A549 (cell line): ENCODE measurements at regions not wholly inside any gene's neighbourhood (a gene's known extent, or its start where the extent isn't known, plus 50 kb on each side); places are given as distances from the start of the nearest gene placed in this dataset.

Experiments
- CEBPB ChIP-seq, 2 experiments: fragments of >200 bp in 1 of 2; sonication (Bioruptor Twin) in 1 of 2; formaldehyde crosslinking in 1 of 2; IDR thresholded peaks; 2 replicates each; pipeline ENCODE4 v1.6.1; 2012 to 2016
- EP300 ChIP-seq, 2 experiments: fragments of >200 bp; sonication (Bioruptor Twin); formaldehyde crosslinking; IDR thresholded peaks; 2 replicates in 1 of 2; 3 replicates in 1 of 2; pipeline ENCODE4 v1.6.1; 2016 to 2017
- HDAC2 ChIP-seq: fragments of 200-600 bp; sonication (generic); IDR thresholded peaks from 2 replicates; pipeline ENCODE4 v1.6.1; 2016
- MAFK ChIP-seq: fragments of 450-650 bp; IDR thresholded peaks from 2 replicates; pipeline ENCODE4 v1.6.1; 2014; ENCODE audit not compliant: partially characterized antibody
- POLR2A ChIP-seq: IDR thresholded peaks from 2 replicates; pipeline ENCODE4 v1.6.1; 2012; ENCODE audit warnings: mild to moderate bottlenecking, low read length
- RAD21 ChIP-seq, 2 experiments: fragments of >200 bp in 1 of 2; sonication (Bioruptor Twin) in 1 of 2; formaldehyde crosslinking in 1 of 2; IDR thresholded peaks in 1 of 2; conservative IDR thresholded peaks in 1 of 2; 2 replicates in 1 of 2; 3 replicates in 1 of 2; pipeline ENCODE4 v1.6.1; 2012 to 2018; ENCODE audit warnings: inconsistent platforms in 1 of 2
- RFX5 ChIP-seq: fragments of 450-650 bp; IDR thresholded peaks from 2 replicates; pipeline ENCODE4 v1.7.1; 2014; ENCODE audit warnings: antibody characterized with exemption, mild to moderate bottlenecking, moderate library complexity
- TP53 ChIP-seq: fragments of 250-450 bp; sonication (Bioruptor Pico); IDR thresholded peaks from 2 replicates; pipeline ENCODE4 v1.5.0; 2021; ENCODE audit warnings: mild to moderate bottlenecking, moderate library complexity
- TF ChIP-seq, protein P1 (sequence below): fragments of 450-650 bp; IDR thresholded peaks from 2 replicates; pipeline ENCODE4 v1.6.1; 2014; ENCODE audit warnings: antibody characterized with exemption
- TF ChIP-seq, protein P2 (sequence below): fragments of >200 bp; sonication (Bioruptor Twin); formaldehyde crosslinking; IDR thresholded peaks from 3 replicates; pipeline ENCODE4 v1.5.1; 2016

DNA sequence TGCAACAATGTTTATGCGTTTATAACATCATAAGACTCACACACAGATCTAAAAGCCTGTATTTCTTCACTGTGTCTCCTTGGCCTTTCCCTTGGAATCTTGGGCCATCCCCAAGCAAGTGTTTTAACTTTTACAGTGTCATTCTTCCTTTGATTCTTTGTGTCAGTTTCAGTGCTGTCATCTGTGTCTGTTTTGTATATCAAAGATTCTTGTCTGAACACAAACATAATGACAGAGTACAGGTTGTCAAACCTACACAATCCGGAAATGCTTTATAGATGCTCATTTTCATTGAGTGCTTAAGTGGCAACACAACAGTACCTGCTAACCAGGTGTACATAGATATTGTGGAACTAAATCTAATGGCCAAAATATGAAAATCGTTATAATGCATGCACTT is 1500.0 kb downstream of the TECRL start:
- no peak for TF ChIP-seq POLR2A
- TF ChIP-seq TP53 (CRISPR knock-in tag) = no peak
- TF ChIP-seq, protein P1, sequence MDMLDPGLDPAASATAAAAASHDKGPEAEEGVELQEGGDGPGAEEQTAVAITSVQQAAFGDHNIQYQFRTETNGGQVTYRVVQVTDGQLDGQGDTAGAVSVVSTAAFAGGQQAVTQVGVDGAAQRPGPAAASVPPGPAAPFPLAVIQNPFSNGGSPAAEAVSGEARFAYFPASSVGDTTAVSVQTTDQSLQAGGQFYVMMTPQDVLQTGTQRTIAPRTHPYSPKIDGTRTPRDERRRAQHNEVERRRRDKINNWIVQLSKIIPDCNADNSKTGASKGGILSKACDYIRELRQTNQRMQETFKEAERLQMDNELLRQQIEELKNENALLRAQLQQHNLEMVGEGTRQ = no peak
- TF ChIP-seq MAFK = no peak
- TF ChIP-seq, protein P2, sequence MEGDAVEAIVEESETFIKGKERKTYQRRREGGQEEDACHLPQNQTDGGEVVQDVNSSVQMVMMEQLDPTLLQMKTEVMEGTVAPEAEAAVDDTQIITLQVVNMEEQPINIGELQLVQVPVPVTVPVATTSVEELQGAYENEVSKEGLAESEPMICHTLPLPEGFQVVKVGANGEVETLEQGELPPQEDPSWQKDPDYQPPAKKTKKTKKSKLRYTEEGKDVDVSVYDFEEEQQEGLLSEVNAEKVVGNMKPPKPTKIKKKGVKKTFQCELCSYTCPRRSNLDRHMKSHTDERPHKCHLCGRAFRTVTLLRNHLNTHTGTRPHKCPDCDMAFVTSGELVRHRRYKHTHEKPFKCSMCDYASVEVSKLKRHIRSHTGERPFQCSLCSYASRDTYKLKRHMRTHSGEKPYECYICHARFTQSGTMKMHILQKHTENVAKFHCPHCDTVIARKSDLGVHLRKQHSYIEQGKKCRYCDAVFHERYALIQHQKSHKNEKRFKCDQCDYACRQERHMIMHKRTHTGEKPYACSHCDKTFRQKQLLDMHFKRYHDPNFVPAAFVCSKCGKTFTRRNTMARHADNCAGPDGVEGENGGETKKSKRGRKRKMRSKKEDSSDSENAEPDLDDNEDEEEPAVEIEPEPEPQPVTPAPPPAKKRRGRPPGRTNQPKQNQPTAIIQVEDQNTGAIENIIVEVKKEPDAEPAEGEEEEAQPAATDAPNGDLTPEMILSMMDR = no peak
- no peak for TF ChIP-seq CEBPB (IDR thresholded peaks at IDR 0.05)
- no peak for TF ChIP-seq RAD21 (conservative IDR thresholded peaks at IDR 0.05 in 1 of 2, IDR thresholded peaks at IDR 0.05 in 1 of 2)
- TF ChIP-seq RFX5 = no peak
- no peak for TF ChIP-seq EP300 (IDR thresholded peaks at IDR 0.05)
- no peak for TF ChIP-seq HDAC2
